ENCODE measurements at regions not wholly inside any gene's neighbourhood (a gene's known extent, or its start where the extent isn't known, plus 50 kb on each side); places are given as distances from the start of the nearest gene placed in this dataset.
"Not testable (repeated sequence)": the region's sequence is repeated elsewhere in the genome, so short reads cannot be mapped to it uniquely, and the experiment has no call there.

DNA sequence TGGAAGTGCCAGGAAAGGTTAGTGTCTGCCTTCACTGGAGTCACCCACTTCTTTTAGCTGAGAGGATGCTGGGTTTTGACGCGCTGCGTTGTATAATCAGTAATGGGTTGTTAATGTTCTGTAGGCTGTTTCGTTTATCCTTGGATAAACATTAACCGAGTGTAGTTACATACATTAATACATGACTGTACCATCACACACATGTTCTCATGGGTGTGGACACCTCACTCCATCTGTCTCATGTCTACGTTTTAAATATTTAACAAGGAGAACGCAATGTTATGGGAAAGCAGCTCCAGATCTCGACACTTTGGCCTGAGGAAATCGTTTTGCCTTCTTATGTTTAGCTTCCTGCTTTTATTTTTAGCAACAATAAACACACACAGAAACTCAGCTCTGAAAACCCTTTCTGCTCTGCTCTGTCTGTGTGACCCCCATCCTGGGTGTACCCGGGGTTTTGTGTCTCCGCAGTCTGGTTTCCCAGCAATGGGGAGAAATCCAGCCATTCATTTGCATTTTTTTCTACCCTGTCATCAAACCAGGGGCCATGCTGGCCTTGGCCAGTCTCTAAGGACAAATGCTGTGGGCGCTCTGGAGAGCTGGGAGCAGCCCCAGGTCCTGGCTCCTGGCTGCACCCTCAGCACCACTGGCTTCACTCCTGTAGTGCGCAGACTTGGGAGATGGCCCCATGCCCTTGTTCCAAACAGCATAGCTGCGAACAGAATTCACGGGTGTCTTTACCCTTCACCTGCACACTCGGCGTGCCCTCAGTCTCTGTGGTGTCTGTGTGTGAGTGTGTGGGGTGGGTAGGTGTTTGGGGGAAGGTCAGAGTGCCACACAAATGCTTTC is 110.8 kb downstream of the ERMARD start:
- no peak for DNase-seq (ENCODE audit: low read depth)

DNA sequence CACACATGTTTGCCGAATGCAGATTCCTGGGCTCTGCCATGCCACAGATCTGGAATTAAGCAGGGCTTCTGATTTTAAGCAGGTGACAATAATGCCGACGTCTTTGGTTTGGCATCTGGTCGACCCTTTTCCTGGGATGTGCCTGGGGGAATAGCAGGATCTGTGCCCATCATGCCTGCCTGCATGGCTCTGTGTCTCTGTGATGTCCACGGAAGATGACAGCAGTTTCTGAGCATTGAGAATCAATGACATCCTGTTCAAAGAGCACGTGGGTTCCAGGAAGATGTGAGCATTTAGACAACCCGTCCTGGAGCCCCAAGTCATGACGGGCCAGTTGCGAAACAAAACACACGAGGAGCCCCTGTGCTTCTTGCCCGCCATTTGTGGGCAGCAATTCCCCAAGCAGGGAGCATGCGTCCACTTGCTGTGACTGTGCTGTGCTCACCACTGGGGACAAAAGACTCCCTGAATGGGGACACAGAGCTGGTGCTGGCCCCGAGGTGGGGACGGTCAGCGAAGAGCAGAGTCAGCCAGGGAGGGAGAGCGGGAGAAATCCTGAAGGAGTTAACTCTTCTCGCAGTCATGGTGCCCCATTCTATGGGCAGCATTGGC is 110.1 kb downstream of the ERMARD start:
- DNase-seq (ENCODE audit: low read depth), result no peak

DNA sequence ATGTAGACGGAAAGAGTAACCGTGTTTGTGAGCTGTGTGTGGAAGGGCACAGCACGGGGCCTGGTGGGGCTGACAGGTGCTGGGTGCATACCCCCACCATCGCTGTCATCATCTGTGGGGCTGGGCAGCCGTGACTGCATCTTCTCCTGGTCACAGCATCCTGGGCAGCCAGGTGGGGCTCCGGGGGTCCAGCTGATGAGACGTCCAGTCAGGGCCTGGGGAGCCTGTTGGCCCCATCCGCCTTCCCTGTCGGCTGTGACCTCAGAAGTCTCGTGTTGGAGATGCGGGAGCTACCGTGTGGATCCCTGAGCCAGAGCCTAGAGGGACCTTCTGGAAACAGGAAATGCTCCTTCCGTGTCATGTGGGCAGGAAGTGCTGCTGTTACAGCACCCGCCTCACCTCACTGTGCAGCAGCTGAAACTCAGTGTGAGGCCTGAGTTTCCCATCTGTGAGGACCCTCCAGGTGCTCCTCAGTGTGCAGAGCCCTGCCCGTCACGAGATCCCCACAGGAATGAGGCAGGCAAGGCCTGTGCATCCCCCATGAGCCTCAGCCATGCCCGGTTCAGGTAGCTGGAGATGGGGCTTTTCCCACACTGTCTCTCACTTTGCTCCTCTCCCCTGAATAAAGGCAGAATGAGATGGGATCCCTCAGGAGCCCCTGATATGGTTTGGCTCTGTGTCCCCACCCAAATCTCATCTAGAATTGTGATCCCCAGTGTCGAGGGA is 108.7 kb downstream of the ERMARD start:
- DNase-seq (ENCODE audit: low read depth), result no peak

DNA sequence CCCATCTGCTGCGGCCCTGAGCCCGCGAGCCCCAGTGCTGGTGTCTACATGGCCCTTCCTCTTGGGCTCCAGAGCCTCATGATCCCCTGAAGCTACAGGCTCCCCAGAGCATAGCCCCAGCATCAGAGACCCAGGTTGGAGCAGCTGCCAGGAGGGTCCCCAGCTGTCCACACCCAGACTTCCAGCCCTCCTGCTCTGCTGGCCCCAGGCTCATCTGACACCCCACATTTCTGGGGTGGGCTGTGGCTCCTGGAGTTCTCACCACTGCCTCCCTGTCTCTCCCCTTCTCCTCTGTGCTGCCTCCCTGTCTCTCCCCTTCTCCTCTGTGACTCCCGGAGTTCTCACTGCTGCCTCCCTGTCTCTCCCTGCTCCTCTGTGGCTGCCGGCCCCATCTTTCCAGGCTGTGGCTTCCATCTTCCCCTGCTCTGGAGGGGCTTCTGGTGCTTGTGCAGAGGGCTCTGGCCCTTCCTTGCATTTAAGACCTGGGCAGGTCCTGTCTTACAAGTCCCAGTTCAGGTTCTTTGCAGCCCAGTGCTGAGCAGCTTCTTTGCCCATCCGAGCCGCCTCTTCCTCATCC is 108.1 kb downstream of the ERMARD start:
- DNase-seq (ENCODE audit: low read depth), result no peak

DNA sequence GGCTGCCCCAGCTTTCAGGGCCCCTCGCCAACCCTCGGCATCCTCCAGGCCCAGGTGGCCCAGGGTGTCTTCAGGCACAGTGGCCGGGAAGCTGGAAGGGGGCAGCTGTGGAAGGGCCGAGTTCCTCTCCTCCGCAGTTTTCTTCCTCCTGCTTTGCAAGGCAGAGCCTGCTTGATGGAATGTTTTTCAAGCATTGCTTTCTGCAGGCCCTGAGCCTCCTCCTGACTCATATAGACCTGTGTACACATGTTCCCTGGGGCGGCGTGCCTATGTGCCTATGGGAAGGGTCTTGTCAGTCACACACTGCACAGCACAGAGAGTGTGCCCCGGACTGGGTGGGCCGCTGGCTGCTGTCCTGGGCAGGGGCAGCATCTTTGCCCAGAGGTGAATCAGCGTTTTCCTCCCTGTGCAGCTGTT is 107.5 kb downstream of the ERMARD start:
- DNase-seq (ENCODE audit: low read depth), result no peak

DNA sequence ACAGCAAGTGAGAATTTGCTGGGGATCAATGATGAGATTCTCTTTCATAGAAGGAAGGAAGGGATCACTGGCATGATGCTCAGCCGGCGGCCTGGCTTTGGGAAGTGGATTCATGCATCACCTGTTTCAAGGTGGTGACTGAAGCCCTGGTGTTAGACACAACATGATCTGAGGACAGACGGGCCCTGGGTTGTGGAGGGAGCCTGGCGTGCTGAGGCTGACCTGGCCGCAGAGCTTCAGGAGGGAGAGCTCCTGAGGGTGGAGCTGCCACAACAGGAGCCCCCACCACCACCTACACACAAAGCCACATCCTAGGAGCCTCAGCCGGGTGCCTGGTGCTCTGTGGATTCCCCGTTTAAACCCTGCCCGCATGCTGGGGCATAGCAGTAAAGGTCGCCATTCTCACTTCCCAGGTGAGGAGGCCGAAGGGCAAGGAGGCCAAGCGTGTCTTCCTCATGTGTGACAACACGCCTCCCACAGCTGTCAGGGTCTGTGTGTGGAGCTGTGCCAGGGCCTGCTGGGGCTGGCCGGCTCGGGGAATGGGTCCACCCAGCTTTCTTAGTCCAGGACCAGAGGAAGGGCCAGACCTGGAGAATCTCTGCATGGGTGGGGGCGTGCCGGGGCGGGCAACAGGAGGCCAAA is 107.0 kb downstream of the ERMARD start:
- DNase-seq (ENCODE audit: low read depth), result no peak

DNA sequence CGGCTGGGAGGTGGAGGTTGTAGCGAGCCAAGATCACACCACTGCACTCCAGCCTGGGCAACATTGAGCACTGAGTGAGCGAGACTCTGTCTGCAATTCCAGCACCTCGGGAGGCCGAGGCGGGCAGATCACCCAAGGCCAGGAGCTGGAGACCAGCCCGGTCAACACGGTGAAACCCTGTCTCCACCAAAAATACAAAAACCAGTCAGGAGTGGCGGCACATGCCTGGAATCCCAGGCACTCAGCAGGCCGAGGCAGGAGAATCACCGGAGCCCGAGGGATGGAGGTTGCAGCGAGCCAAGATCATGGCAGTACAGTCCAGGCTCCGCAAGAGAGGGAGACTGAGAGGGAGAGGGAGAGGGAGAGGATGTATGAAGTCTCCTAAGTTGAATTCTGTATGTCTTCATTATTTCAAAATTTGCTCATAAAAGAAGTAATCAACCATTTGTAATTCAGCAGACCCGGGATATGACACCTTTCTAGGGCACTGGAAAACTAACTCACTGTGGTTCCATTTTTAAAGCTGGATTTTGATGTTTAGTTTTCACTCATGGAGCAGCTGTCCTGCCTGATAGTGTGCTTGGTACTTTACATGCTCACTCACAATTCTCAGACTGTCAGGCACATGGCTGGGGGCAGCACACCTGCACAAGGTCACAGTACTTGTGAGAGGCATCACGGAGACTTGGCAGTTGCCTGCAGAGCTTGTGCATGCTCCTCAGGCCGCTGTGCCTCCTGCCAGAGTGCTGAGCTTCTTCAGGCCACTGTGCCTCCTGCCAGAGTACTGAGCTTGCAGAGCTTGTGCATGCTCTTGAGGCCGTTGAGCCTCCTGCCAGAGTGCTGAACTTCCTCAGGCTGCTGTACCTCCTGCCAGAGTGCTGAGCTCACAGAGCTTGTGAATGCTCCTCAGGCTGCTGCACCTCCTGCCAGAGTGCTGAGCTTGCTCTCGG is 106.2 kb downstream of the ERMARD start:
- DNase-seq (ENCODE audit: low read depth), result no peak

DNA sequence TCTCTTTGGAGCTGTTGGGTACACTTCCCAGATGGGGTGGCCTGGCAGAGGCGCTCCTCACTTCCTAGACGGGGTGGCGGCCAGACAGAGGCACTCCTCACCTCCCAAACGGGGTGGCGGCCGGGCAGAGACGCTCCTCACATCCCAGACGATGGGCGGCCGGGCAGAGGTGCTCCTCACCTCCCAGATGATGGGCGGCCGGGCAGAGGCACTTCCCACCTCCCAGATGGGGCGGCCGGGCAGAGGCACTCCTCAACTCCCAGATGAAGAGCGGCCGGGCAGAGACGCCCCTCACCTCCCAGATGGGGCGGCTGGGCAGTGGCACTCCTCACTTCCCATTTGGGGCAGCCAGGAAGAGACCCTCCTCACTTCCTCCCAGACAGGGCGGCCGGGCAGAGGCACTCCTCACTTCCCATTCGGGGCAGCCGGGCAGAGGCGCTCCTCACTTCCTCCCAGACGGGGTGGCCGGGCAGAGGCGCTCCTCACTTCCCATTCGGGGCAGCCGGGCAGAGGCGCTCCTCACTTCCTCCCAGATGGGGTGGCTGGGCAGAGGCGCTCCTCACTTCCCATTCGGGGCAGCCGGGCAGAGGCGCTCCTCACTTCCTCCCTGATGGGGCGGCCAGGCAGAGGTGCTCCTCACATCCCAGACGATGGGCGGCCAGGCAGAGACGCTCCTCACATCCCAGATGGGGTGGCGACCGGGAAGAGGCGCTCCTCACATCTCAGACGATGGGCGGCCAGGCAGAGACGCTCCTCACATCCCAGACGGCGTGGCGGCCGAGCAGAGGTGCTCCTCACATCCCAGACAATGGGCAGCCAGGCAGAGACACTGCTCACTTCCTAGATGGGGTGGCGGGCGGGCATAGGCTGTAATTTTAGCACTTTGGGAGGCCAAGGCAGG is 105.3 kb downstream of the ERMARD start:
- DNase-seq (ENCODE audit: low read depth), result not testable (repeated sequence)

DNA sequence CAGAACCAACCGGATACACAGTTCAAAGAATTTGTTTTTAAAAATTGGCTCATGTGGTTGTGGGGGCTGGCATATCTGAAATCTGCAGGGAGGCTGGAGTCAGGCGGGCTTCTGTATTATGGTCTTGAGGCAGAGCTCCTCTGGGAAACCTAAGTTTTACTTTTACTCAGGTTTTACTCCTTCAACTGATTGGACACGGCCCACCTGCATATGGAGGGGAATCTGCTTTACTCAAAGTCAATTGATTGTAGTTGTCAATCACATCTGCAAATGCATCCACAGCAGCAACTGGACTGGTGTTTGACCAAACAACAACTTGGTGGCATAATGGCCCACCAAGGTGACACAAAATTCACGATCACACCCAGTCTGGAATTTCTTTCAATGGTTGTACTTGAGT is 103.4 kb downstream of the ERMARD start:
- no peak for DNase-seq (ENCODE audit: low read depth)

DNA sequence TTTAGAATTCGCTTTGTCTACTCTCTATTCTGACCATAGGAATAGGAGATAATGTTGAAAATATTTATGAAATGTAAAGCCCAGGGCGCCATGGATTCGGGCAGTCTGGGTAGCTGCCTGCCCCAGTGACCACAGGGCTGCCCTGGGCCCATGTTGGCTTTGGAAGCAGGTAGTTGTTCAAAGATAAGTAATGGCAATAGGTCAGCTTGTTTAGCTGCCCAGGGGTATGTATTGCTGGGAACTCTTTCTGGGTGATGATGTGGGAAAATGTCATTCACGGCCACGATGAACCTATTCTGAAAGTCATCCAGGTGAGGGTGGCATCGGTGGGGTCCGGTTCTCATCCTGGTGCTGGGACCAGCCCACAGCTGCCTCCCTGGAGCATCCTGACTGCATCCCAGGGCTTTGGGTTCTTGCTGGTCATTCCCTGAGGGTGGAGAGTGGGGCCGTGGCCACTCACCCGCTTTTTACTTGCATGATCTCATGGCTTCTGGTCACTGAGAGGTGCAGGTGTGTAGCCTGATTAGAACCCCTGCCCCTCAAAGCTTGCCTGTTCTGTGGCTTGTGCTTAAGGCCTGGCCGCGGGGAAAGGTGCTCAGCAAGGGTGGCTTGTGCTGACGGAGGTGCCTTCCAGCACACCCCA is 102.8 kb downstream of the ERMARD start:
- DNase-seq (ENCODE audit: low read depth), result no peak

DNA sequence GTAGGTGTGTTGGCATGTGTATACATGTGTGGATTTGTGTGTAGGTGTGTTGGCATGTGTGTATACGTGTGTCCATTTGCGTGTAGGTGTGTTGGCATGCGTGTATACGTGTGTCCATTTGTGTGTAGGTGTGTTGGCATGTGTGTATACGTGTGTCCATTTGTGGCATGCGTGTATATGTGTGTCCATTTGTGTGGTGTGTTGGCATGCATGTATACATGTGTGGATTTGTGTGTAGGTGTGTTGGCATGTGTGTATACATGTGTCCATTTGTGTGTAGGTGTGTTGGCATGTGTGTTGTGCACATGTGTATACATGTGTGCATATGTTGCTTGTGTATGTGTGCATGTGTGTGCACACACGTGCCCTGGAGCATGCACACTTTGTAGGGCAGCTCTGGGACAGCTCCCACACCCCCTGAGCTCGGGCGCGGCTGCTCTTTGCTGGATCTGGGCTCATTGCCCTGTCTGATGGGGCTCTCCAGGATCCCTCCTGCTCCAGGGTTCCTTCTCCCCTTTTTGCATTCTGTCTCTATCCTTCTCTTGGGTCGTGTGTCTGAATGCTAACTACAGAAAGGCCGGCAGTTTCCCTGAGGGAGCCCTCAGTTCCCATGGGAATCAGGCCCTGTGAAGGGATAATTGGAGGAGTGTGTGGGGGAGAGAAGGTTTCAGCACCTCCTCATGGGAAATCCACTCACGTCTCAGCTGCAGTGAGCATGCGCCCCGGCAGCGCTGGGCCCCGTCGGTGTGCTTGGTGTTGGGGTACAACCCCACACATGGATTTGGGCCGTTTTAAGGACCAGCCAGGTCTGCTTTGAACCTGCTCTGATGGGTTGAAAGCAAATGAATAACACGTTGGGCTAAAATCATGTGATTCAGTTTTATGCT is 102.0 kb downstream of the ERMARD start:
- no peak for DNase-seq (ENCODE audit: low read depth)

DNA sequence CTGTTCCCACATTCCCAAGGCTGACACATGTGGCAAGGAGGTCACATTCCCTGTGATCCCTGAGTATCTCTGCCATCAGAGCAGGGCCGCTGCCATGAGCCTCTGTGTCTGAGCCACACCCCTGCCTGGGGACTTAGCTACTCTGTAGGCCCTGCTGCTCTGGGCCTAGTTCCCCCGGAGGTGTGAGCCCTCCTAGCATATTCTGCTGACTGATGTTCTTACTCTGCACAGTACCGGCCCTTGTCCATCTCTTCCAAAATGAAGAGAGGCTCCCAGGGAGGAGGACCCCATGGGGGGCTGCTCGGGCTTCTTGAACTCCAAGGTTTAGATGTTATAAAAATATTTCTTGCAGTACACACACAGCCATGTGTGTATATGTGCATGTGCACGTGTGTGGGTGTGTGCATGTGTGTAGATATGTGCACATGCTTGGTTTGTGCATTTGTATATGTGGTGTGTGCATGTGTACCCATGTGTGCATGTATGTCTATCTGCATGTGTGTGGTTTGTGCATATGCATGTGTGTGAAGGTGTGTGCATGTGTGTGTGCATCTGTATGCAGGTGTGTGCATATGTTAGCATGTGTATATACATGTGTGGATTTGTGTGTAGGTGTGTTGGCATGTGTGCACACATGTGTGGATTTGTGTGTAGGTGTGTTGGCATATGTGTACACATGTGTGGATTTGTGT is 101.2 kb downstream of the ERMARD start:
- no peak for DNase-seq (ENCODE audit: low read depth)

DNA sequence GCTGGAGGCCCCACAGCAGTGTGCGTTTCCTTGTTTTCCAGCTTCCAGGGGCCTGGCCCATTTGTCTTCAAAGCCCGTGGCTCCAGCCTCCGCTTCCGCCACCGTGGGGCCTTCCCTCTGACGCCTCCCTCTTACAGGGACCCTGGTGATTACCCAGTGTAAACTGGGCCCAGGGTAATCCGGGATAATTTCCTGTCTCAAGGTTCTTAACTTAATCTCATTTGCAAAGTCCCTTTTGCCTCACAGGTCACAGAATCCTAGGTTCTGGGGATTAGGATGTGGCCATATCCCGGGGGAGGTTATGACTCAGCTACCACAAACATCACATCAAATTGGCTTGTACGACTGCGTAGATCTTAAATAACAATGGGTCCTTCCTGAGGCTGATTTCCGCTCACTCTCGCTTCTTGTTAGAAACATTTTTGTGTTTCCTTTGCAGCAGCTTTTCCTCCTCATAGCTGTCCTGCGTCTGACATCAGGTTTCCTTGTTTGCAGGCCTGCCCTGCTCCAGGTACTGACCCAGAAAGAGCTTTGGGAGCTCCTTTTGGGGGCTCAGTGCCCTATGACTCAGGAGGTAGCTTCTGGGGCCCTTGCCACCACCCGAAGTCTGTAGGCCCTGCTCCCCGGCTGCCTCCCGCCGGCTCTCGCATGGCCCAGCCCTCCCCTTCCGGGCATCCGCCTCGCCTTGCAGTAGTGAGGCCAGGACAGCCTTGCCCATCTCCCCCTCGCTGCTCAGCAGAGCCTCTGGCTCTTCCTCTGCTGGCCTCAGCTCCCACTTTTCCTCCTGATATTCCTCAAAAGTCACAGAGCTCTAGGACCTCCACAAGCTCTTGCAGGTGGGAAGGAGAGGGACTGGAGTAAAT is 100.5 kb downstream of the ERMARD start:
- no peak for DNase-seq (ENCODE audit: low read depth)

DNA sequence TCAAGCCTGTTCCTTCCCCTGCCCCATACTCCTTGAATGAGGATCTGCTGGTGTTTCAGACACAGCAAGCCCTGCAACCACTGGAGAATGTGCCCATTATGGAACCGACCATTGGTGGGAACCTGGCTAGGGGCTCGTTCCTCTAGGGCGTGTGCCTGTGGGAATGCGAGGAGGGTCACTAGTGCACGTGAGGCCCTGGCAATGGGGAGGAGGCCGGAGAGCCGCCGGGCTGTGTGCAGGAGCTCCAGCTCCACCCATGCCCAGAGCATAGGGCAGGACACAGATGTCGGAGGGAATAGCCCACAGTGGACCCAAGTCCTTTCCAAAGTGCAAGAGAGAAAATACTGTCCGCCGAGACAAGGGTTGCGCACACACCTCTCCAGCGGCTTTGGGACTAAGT is 99.3 kb downstream of the ERMARD start:
- no peak for DNase-seq (ENCODE audit: low read depth)

DNA sequence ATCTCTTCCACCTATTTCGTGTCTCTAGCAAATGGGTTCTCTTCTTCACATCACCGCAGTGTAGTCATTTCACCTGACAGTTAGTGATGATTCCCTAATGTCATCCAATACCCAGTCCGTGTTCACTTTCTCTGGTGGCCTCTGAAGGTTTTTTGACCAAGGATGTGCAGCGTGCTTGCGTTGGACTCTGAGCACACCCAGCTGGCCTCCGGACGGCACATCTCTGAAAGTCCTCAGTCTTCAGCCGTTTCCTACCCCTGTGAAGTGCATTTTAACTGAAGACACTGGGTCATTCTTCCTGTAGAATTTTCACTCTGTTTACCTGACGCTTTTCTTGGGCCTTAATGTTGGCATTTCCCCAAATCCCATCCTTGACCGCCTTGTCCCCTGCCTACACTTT is 98.7 kb downstream of the ERMARD start:
- DNase-seq (ENCODE audit: low read depth), result no peak

DNA sequence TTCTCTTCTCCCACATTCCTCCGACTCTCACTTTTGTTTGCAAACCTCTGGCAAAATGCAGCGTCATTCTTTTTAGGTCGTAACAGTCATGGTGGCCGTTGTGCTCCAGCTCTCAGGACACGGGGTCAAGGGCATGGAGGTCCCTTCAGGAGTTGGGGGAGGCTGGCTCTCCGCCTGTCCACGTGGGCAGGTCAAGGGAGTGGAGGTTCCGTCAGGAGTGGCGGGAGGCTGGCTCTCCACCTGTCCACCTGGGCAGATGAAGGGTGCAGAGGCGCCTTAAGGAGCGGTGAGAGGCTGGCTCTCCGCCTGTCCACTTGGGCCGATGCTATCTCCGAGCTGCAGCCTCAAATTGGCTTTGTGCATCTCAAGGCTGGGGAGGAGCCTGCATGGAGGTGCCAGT is 98.0 kb downstream of the ERMARD start:
- no peak for DNase-seq (ENCODE audit: low read depth)

DNA sequence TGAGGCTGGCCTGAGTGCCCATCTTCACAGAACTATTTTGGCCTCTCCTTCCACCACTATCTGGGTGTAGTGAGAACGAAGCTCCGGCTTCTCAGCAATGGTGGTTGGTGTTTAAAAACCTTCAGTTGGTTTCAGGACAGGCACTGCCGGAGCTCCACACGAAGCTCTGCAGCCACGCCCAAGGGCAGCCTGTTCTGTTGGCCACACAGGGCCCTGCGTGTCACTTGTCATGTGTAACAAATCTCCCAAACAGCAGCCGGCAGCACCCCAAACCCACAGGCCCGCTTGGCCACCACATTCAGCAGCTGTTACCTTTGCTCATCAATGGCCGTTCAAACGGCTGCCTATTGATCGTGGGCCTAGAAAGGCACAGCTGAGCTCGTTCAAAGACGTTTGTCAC is 97.5 kb downstream of the ERMARD start:
- DNase-seq (ENCODE audit: low read depth), result no peak
